Activated T-cell treated with anti-CD3 and anti-CD28 coated beads for 24 hours (primary cell): ENCODE measurements at regions not wholly inside any gene's neighbourhood (a gene's known extent, or its start where the extent isn't known, plus 50 kb on each side); places are given as distances from the start of the nearest gene placed in this dataset.

ENCODE experiments used
- DNase-seq: peaks from one replicate; pipeline ENCODE4 v3.0.0-alpha.2; 2020; ENCODE audit warnings: low read depth

DNA sequence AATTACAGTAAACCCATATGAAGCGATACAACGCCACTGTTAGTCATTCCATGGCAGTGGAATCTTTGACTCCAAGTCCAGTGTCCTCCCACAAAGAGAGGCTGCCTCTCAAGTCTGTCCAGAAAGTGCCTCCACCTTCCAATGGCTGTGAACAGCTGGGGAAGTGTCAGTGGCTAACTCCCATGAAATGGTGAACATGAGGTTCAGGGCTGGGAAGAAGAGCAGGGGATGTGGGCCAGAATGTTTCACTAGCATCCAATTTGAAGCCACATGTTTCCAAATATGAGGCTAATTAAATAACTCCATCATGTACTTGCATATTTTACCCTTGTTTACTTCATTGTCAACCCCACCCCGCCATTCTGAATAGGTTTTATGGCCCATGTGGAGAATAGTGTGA, 53.1 kb upstream of the CHST15 start:
- DNase-seq = no peak

- DNase-seq = no peak
These were observed 51.9 kb upstream of the CHST15 start for GRCh38 chr10:124145109-124145870.

DNA sequence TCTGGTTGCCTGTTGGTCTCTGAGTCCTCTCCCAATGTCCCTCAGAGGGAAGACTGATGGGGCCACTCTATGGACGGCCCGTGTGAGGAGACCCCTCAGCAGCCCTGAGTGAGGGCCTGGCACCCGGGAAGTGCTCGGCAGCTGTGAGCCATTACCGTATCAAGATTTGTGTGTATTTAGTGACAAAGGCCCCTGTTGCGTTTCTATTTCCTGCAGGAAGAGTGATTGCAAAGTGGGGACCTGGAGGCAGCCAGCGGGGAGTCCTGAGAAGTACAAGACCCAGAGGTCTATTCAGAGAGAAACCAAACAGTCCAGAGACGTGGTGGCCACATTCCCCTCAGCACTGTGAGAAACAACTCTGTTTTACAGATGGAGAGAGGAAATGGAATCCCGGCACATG, 51.1 kb upstream of the CHST15 start:
- DNase-seq = no peak

GRCh38 chr10:124143721-124144120, 50.3 kb upstream of the CHST15 start:
- no peak for DNase-seq
